HG02938 (cell line): ENCODE measurements at regions not wholly inside any gene's neighbourhood (a gene's known extent, or its start where the extent isn't known, plus 50 kb on each side); places are given as distances from the start of the nearest gene placed in this dataset.
"Not testable (repeated sequence)": the region's sequence is repeated elsewhere in the genome, so short reads cannot be mapped to it uniquely, and the experiment has no call there.

ENCODE experiments used
- ATAC-seq: cut with Tn5 transposase; IDR thresholded peaks from one replicate; pipeline ENCODE4 v1.9.1; 2021; ENCODE audit warnings: mild to moderate bottlenecking, moderate library complexity; ENCODE audit not compliant: unreplicated experiment

- no peak for ATAC-seq
Observed at GRCh38 chr13:73329355-73329754, 270.6 kb downstream of the KLF5 start.

- no peak for ATAC-seq
Observed at GRCh38 chr13:73327579-73327978, 268.8 kb downstream of the KLF5 start.

- ATAC-seq = peak; percentile 74
Observed at GRCh38 chr13:73325723-73326558, 267.1 kb downstream of the KLF5 start.

GRCh38 chr13:73324842-73325722 lies 266.3 kb downstream of the KLF5 start:
- ATAC-seq = no peak

GRCh38 chr13:73323615-73324014 lies 264.8 kb downstream of the KLF5 start:
- no peak for ATAC-seq

- no peak for ATAC-seq
Observed at GRCh38 chr13:73321043-73321442, 262.2 kb downstream of the KLF5 start.

- ATAC-seq = no peak
Observed at GRCh38 chr13:73317140-73317539, 258.3 kb downstream of the KLF5 start.

- ATAC-seq = no peak
Observed at GRCh38 chr13:73310366-73310765, 251.6 kb downstream of the KLF5 start.

GRCh38 chr13:73307481-73307880 lies 248.7 kb downstream of the KLF5 start:
- no peak for ATAC-seq

GRCh38 chr13:73306688-73307087 lies 247.9 kb downstream of the KLF5 start:
- ATAC-seq = no peak

GRCh38 chr13:73304442-73304841 lies 245.6 kb downstream of the KLF5 start:
- no peak for ATAC-seq

- ATAC-seq = no peak
Observed at GRCh38 chr13:73303851-73304250, 245.0 kb downstream of the KLF5 start.

GRCh38 chr13:73301622-73302021 lies 242.8 kb downstream of the KLF5 start:
- ATAC-seq = not testable (repeated sequence)

GRCh38 chr13:73300718-73301425 lies 242.1 kb downstream of the KLF5 start:
- no peak for ATAC-seq

- ATAC-seq = no peak
Observed at GRCh38 chr13:73299787-73300186, 241.0 kb downstream of the KLF5 start.

- ATAC-seq = no peak
Observed at GRCh38 chr13:73293913-73294523, 235.2 kb downstream of the KLF5 start.

- ATAC-seq = no peak
Observed at GRCh38 chr13:73292127-73292526, 233.3 kb downstream of the KLF5 start.

GRCh38 chr13:73290844-73291243 lies 232.0 kb downstream of the KLF5 start:
- ATAC-seq = no peak

GRCh38 chr13:73288596-73288995 lies 229.8 kb downstream of the KLF5 start:
- ATAC-seq = no peak

GRCh38 chr13:73287831-73288230 lies 229.0 kb downstream of the KLF5 start:
- no peak for ATAC-seq
